H9 (cell line): ENCODE measurements at regions not wholly inside any gene's neighbourhood (a gene's known extent, or its start where the extent isn't known, plus 50 kb on each side); places are given as distances from the start of the nearest gene placed in this dataset.

Experiments
- DNase-seq: peaks from one replicate; pipeline ENCODE4 v3.0.0-alpha.2; 2017
- H2AFZ ChIP-seq: one replicate; pipeline ENCODE4 v1.6.1; 2013; ENCODE audit warnings: mild to moderate bottlenecking, low read length, control low read depth, moderate library complexity
- H2AK5ac ChIP-seq: 2 replicates; pipeline ENCODE4 v1.6.1; 2013; ENCODE audit warnings: low read length, control low read depth, mixed read lengths; ENCODE audit not compliant: insufficient read length
- H2BK120ac ChIP-seq: one replicate; pipeline ENCODE4 v1.6.1; 2013; ENCODE audit warnings: low read depth, mild to moderate bottlenecking, low read length, control low read depth, inconsistent platforms; ENCODE audit not compliant: poor library complexity, severe bottlenecking
- H2BK12ac ChIP-seq: 2 replicates; pipeline ENCODE4 v1.6.1; 2013; ENCODE audit warnings: low read length, control low read depth, mixed read lengths, low read depth; ENCODE audit not compliant: insufficient read length
- H2BK15ac ChIP-seq: 2 replicates; pipeline ENCODE4 v1.6.1; 2013; ENCODE audit warnings: low read depth, low read length, control low read depth
- H2BK20ac ChIP-seq: one replicate; pipeline ENCODE4 v1.6.1; 2013; ENCODE audit warnings: low read depth, mild to moderate bottlenecking, low read length, control low read depth, inconsistent platforms; ENCODE audit not compliant: poor library complexity, severe bottlenecking
- H2BK5ac ChIP-seq: 2 replicates; pipeline ENCODE4 v1.6.1; 2013; ENCODE audit warnings: low read length, control low read depth, mixed read lengths; ENCODE audit not compliant: insufficient read length
- H3K14ac ChIP-seq: 2 replicates; pipeline ENCODE4 v1.6.1; 2013; ENCODE audit warnings: low read length, control low read depth; ENCODE audit not compliant: insufficient read depth
- H3K18ac ChIP-seq: 2 replicates; pipeline ENCODE4 v1.6.1; 2013; ENCODE audit warnings: low read depth, mild to moderate bottlenecking, mixed read lengths, low read length, control low read depth; ENCODE audit not compliant: insufficient read length
- H3K23ac ChIP-seq: 2 replicates; pipeline ENCODE4 v1.6.1; 2013; ENCODE audit warnings: low read length, control low read depth, mixed read lengths, low read depth; ENCODE audit not compliant: insufficient read length
- H3K23me2 ChIP-seq: 2 replicates; pipeline ENCODE4 v1.6.1; 2013; ENCODE audit warnings: low read depth, mild to moderate bottlenecking, mixed read lengths, low read length, control low read depth; ENCODE audit not compliant: insufficient read length, poor library complexity, severe bottlenecking
- H3K27ac ChIP-seq: 2 replicates; pipeline ENCODE4 v1.5.1; 2013; ENCODE audit warnings: low read length, control low read depth, mixed read lengths, low read depth; ENCODE audit not compliant: insufficient read length
- H3K27me3 ChIP-seq: 2 replicates; pipeline ENCODE4 v1.6.1; 2013; ENCODE audit warnings: low read length, control low read depth, inconsistent platforms; ENCODE audit not compliant: insufficient read depth
- H3K4ac ChIP-seq: 2 replicates; pipeline ENCODE4 v1.6.1; 2013; ENCODE audit warnings: low read depth, mild to moderate bottlenecking, control low read depth, inconsistent platforms, low read length, moderate library complexity
- H3K4me1 ChIP-seq: 2 replicates; pipeline ENCODE4 v1.6.1; 2013; ENCODE audit warnings: low read length, control low read depth, inconsistent platforms; ENCODE audit not compliant: insufficient read depth
- H3K4me2 ChIP-seq: 2 replicates; pipeline ENCODE4 v1.6.1; 2013; ENCODE audit warnings: low read length, control low read depth, mixed read lengths; ENCODE audit not compliant: insufficient read length, insufficient read depth
- H3K56ac ChIP-seq: 2 replicates; pipeline ENCODE4 v1.6.1; 2013; ENCODE audit warnings: low read depth, mild to moderate bottlenecking, mixed read lengths, low read length, control low read depth; ENCODE audit not compliant: insufficient read length
- H3K79me1 ChIP-seq: 2 replicates; pipeline ENCODE4 v1.6.1; 2013; ENCODE audit warnings: low read depth, mild to moderate bottlenecking, moderate library complexity, low read length, control low read depth, inconsistent platforms; ENCODE audit not compliant: insufficient read depth, poor library complexity, severe bottlenecking
- H3K79me2 ChIP-seq: 2 replicates; pipeline ENCODE4 v1.6.1; 2013; ENCODE audit warnings: low read length, control low read depth, inconsistent platforms; ENCODE audit not compliant: insufficient read depth
- H3K9ac ChIP-seq: 2 replicates; pipeline ENCODE4 v1.6.1; 2013; ENCODE audit warnings: low read length, control low read depth, mixed read lengths; ENCODE audit not compliant: insufficient read length; ENCODE audit errors: extremely low read depth
- H3K9me3 ChIP-seq: one replicate; pipeline ENCODE4 v1.6.1; 2013; ENCODE audit warnings: low read depth, low read length, inconsistent platforms; ENCODE audit not compliant: control insufficient read depth
- H3T11ph ChIP-seq: one replicate; pipeline ENCODE4 v1.6.1; 2013; ENCODE audit warnings: mild to moderate bottlenecking, low read length, control low read depth, inconsistent platforms
- H4K20me1 ChIP-seq: one replicate; pipeline ENCODE4 v1.6.1; 2013; ENCODE audit not compliant: control insufficient read depth, insufficient read length, insufficient read depth
- H4K5ac ChIP-seq: 2 replicates; pipeline ENCODE4 v1.6.1; 2013; ENCODE audit warnings: low read depth, mild to moderate bottlenecking, mixed read lengths, low read length, control low read depth; ENCODE audit not compliant: insufficient read length
- H4K8ac ChIP-seq: replicated peaks from 2 replicates; pipeline ENCODE4 v1.6.1; 2013; ENCODE audit warnings: low read length, control low read depth, mixed read lengths, low read depth; ENCODE audit not compliant: insufficient read length
- H4K91ac ChIP-seq: 2 replicates; pipeline ENCODE4 v1.6.1; 2013; ENCODE audit warnings: low read depth, mild to moderate bottlenecking, moderate library complexity, mixed read lengths, low read length, control low read depth; ENCODE audit not compliant: insufficient read length
- H3K27ac Mint-ChIP-seq, 3 experiments: 2 replicates in 2 of 3; 3 replicates in 1 of 3; pipeline ENCODE4 v1.8.0; 2020 to 2021; ENCODE audit warnings: mixed read lengths in 3 of 3, mild to moderate bottlenecking in 1 of 3, moderate library complexity in 1 of 3
- H3K27me3 Mint-ChIP-seq: 2 replicates; pipeline ENCODE4 v1.8.0; 2021; ENCODE audit warnings: low read depth, mild to moderate bottlenecking, moderate library complexity, mixed read lengths
- H3K36me3 Mint-ChIP-seq, 3 experiments: 2 replicates in 2 of 3; 3 replicates in 1 of 3; pipeline ENCODE4 v1.8.0; 2020 to 2021; ENCODE audit warnings: low read depth in 3 of 3, mixed read lengths in 3 of 3; ENCODE audit not compliant: insufficient read depth in 1 of 3
- H3K4me1 Mint-ChIP-seq, 2 experiments: 2 replicates each; pipeline ENCODE4 v1.8.0; 2020; ENCODE audit warnings: mixed read lengths in 2 of 2
- H3K4me3 Mint-ChIP-seq, 2 experiments: 2 replicates in 1 of 2; 3 replicates in 1 of 2; pipeline ENCODE4 v1.8.0; 2020 to 2021; ENCODE audit warnings: mild to moderate bottlenecking in 2 of 2, mixed read lengths in 2 of 2, moderate library complexity in 1 of 2
- H3K9me3 Mint-ChIP-seq, 2 experiments: 2 replicates in 1 of 2; 3 replicates in 1 of 2; pipeline ENCODE4 v1.8.0; 2020; ENCODE audit warnings: mild to moderate bottlenecking in 2 of 2, mixed read lengths in 2 of 2, moderate library complexity in 1 of 2
- CTCF ChIP-seq: fragments of 200-600 bp; sonication (generic); conservative IDR thresholded peaks from 3 replicates; pipeline ENCODE4 v1.8.0; 2021; ENCODE audit warnings: antibody characterized with exemption, mild to moderate bottlenecking
- WGBS: extraction: QIAGEN DNeasy Blood & Tissue Kit; methylation state at CpG from one replicate; pipeline ENCODE4 v1.1.7; 2013; ENCODE audit warnings: missing lambda C conversion rate, low lambda C conversion rate, mixed read lengths; ENCODE audit not compliant: insufficient read length; ENCODE audit errors: extremely low coverage; 5-methylcytosine and 5-hydroxymethylcytosine counted together

- no CpG with 5 or more reads among the region's 6 CpGs for WGBS
- Histone ChIP-seq H3K79me1 (no peaks in the 10 kb centered on the region), H3K4ac (no peak overlapping the region), H4K91ac (no peak overlapping the region), H2AFZ (no peak overlapping the region), H3K23ac (no peak overlapping the region), H2BK20ac (no peak overlapping the region), H2AK5ac (no peak overlapping the region), H4K5ac (no peak overlapping the region), H3K23me2 (peaks cover under 1% of the 10 kb centered on the region), H4K8ac (no peak overlapping the region), H3K56ac (no peak overlapping the region), H3K4me1 (no peaks in the 10 kb centered on the region), H3K27ac (no peak overlapping the region), H3K4me2 (no peak overlapping the region), H3K9ac (no peak overlapping the region), H3K79me2 (no peaks in the 10 kb centered on the region), H2BK5ac (no peak overlapping the region), H3K27me3 (no peaks in the 10 kb centered on the region), H2BK120ac (no peak overlapping the region), H2BK15ac (no peak overlapping the region), H2BK12ac (no peak overlapping the region), H3K14ac (no peak overlapping the region), H3K18ac (no peak overlapping the region), H3K9me3 (no peaks in the 10 kb centered on the region), H3T11ph (no peak overlapping the region), H4K20me1 (no peaks in the 10 kb centered on the region)
- DNase-seq = no peak
- Mint-ChIP-seq H3K27ac (no peak overlapping the region), H3K4me3 (no peak overlapping the region), H3K36me3 (peaks cover 0 to 4% (median 4%) of the 10 kb centered on the region in 3 experiments; a peak in 4 of 7 replicates), H3K27me3 (peaks cover 9% of the 10 kb centered on the region), H3K9me3 (peaks cover 4 to 5% of the 10 kb centered on the region in 2 experiments), H3K4me1 (peaks cover 9 to 20% of the 10 kb centered on the region in 2 experiments)
- TF ChIP-seq CTCF = no peak
Measured at GRCh38 chr9:129357773-129358245, 179.7 kb upstream of the IER5L start.
